ENCODE measurements at regions not wholly inside any gene's neighbourhood (a gene's known extent, or its start where the extent isn't known, plus 50 kb on each side); places are given as distances from the start of the nearest gene placed in this dataset.

GRCh38 chr5:139745800-139746690 is 49.6 kb upstream of the PSD2 start:
- H3K4me1 ChIP-seq (ENCODE audit: control insufficient read depth in 4 of 4, insufficient read depth in 4 of 4, low read length in 3 of 4), result peaks cover 8 to 26% (median 15%) of the 10 kb centered on the region in 4 donors
- H3K27ac ChIP-seq (ENCODE audit: low read depth in 1 of 2, low read length in 2 of 2), result no peak overlapping the region
- no peak for DNase-seq (ENCODE audit: low spot score)
- H3K27me3 ChIP-seq (ENCODE audit: control insufficient read depth in 4 of 4, insufficient read depth in 4 of 4, low read length in 3 of 4), result no peaks in the 10 kb centered on the region
- H3K9me3 ChIP-seq (ENCODE audit: control insufficient read depth in 4 of 4, low read length in 3 of 4), result no peaks in the 10 kb centered on the region
- peak overlapping the region in 1 of 3 donors; percentile 13 for H3K4me3 ChIP-seq (ENCODE audit: low read depth in 1 of 3, low read length in 3 of 3)
- H3K36me3 ChIP-seq (ENCODE audit: control insufficient read depth in 4 of 4, insufficient read depth in 3 of 4, low read depth in 1 of 4, low read length in 3 of 4), result no peaks in the 10 kb centered on the region
- WGBS, result 16% methylated on average over 44 of the region's 44 CpGs
- TF ChIP-seq SP1 (IDR thresholded peaks at IDR 0.05), result peak; percentile 8
- TF ChIP-seq RAD21 (IDR thresholded peaks at IDR 0.05), result peak in 1 of 2 donors; percentile 12
- no peak for TF ChIP-seq FOXA1 (IDR thresholded peaks at IDR 0.05)
- TF ChIP-seq REST (IDR thresholded peaks at IDR 0.05), result no peak
- no peak for TF ChIP-seq JUND (IDR thresholded peaks at IDR 0.05)
- no peak for TF ChIP-seq EGR1 (IDR thresholded peaks at IDR 0.05; ENCODE audit: low read depth in 2 of 2)
- no peak for TF ChIP-seq ZBTB33 (IDR thresholded peaks at IDR 0.05)
- TF ChIP-seq YY1 (IDR thresholded peaks at IDR 0.05), result no peak
- no peak for TF ChIP-seq GABPA (IDR thresholded peaks at IDR 0.05 in 1 of 2, conservative IDR thresholded peaks at IDR 0.05 in 1 of 2)
- no peak for TF ChIP-seq TAF1 (conservative IDR thresholded peaks at IDR 0.05)
- no peak for TF ChIP-seq MAX (IDR thresholded peaks at IDR 0.05)
- TF ChIP-seq CTCF (IDR thresholded peaks at IDR 0.05; ENCODE audit: low read depth, low read length, missing input control), result no peak
- TF ChIP-seq HNF4A (conservative IDR thresholded peaks at IDR 0.05), result no peak
- TF ChIP-seq ATF3 (IDR thresholded peaks at IDR 0.05), result no peak
- TF ChIP-seq RXRA (IDR thresholded peaks at IDR 0.05), result no peak
- H3K9ac ChIP-seq (ENCODE audit: low read depth in 1 of 2, low read length in 2 of 2), result no peak overlapping the region
